Keratinocyte (primary cell): ENCODE measurements at regions not wholly inside any gene's neighbourhood (a gene's known extent, or its start where the extent isn't known, plus 50 kb on each side); places are given as distances from the start of the nearest gene placed in this dataset.

Experiments
- EZH2 ChIP-seq: IDR thresholded peaks from one replicate; pipeline ENCODE4 v1.6.1; 2012; ENCODE audit warnings: inconsistent platforms, mild to moderate bottlenecking, low read length, moderate library complexity
- TF ChIP-seq, protein P1 (sequence below), 3 experiments: IDR thresholded peaks in 1 of 3; conservative IDR thresholded peaks in 1 of 3; optimal IDR thresholded peaks in 1 of 3; 2 replicates in 2 of 3; 3 replicates in 1 of 3; pipeline versions ENCODE3 to v1.5.1; 2011; ENCODE audit warnings: low read length in 3 of 3, mild to moderate bottlenecking in 3 of 3, moderate library complexity in 2 of 3, control low read depth in 1 of 3, inconsistent platforms in 1 of 3; ENCODE audit not compliant: insufficient read depth in 2 of 3; ENCODE audit errors: extremely low read depth in 1 of 3

DNA sequence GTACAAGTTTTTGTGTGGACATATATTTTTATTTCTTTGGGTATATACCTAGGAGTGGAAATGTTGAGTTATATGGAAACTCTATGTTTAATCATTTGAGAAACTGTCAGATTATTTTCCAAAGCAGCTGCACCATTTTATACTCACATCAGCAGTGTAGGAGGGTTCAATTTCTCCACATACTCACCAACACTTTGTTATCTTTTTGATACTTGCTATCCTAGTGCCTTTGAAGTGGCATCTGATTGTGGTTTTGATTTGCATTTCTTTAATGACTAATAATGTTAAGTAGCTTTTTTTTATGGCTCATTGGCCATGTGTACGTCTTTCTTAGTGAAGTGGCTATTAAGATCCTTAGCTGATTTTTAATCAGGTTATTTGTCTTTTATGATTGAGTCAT is 64.7 kb upstream of the SLC8A1 start:
- no peak for TF ChIP-seq EZH2
- TF ChIP-seq, protein P1, sequence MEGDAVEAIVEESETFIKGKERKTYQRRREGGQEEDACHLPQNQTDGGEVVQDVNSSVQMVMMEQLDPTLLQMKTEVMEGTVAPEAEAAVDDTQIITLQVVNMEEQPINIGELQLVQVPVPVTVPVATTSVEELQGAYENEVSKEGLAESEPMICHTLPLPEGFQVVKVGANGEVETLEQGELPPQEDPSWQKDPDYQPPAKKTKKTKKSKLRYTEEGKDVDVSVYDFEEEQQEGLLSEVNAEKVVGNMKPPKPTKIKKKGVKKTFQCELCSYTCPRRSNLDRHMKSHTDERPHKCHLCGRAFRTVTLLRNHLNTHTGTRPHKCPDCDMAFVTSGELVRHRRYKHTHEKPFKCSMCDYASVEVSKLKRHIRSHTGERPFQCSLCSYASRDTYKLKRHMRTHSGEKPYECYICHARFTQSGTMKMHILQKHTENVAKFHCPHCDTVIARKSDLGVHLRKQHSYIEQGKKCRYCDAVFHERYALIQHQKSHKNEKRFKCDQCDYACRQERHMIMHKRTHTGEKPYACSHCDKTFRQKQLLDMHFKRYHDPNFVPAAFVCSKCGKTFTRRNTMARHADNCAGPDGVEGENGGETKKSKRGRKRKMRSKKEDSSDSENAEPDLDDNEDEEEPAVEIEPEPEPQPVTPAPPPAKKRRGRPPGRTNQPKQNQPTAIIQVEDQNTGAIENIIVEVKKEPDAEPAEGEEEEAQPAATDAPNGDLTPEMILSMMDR (optimal IDR thresholded peaks at IDR 0.05 in 1 of 3, IDR thresholded peaks at IDR 0.05 in 1 of 3, conservative IDR thresholded peaks at IDR 0.05 in 1 of 3; ENCODE audit: extremely low read depth in 1 of 3, insufficient read depth in 2 of 3, low read length in 3 of 3) = no peak
